NB4 (cell line): ENCODE measurements at regions not wholly inside any gene's neighbourhood (a gene's known extent, or its start where the extent isn't known, plus 50 kb on each side); places are given as distances from the start of the nearest gene placed in this dataset.
A peak's percentile ranks its signal among the peaks of the same experiment; 100 is the strongest.

Experiments
- DNase-seq: peaks from one replicate; pipeline ENCODE4 v3.0.0; 2010; ENCODE audit warnings: low read depth
- H3K4me3 ChIP-seq: one replicate; pipeline ENCODE4 v1.5.1; 2011; ENCODE audit warnings: mild to moderate bottlenecking, low read depth, low read length, moderate library complexity
- CTCF ChIP-seq: IDR thresholded peaks from one replicate; pipeline ENCODE4 v1.5.1; 2012; ENCODE audit warnings: low read depth, low read length
- MAX ChIP-seq: IDR thresholded peaks from 2 replicates; pipeline ENCODE4 v1.6.1; 2011; ENCODE audit warnings: low read depth, low read length
- MYC ChIP-seq: IDR thresholded peaks from 2 replicates; pipeline ENCODE4 v1.6.1; 2011; ENCODE audit warnings: low read depth, low read length
- POLR2A ChIP-seq: IDR thresholded peaks from 2 replicates; pipeline ENCODE4 v1.6.1; 2011; ENCODE audit warnings: mild to moderate bottlenecking; ENCODE audit not compliant: insufficient read length; ENCODE audit errors: extremely low read depth

- peak; percentile 25 for DNase-seq
- no peak overlapping the region for H3K4me3 ChIP-seq
Measured at GRCh38 chr21:26686278-26686677, 113.2 kb upstream of the CYYR1 start.

GRCh38 chr21:26684889-26685288 lies 111.8 kb upstream of the CYYR1 start:
- no peak overlapping the region for H3K4me3 ChIP-seq
- no peak for DNase-seq
- no peak for TF ChIP-seq POLR2A
- TF ChIP-seq CTCF, result no peak
- no peak for TF ChIP-seq MYC
- TF ChIP-seq MAX, result no peak

More at GRCh38 chr21:26686278-26686677, 113.2 kb upstream of the CYYR1 start:
- TF ChIP-seq MAX (peak; percentile 93), CTCF (no peak), POLR2A (no peak), MYC (no peak)

GRCh38 chr21:26683996-26684395 lies 110.9 kb upstream of the CYYR1 start:
- H3K4me3 ChIP-seq, result no peak overlapping the region
- TF ChIP-seq MAX, result no peak
- no peak for TF ChIP-seq CTCF
- no peak for TF ChIP-seq POLR2A
- no peak for TF ChIP-seq MYC
- no peak for DNase-seq

GRCh38 chr21:26679284-26679683 lies 106.2 kb upstream of the CYYR1 start:
- TF ChIP-seq POLR2A (no peak), CTCF (no peak), MAX (no peak), MYC (no peak)

GRCh38 chr21:26674323-26674722 lies 101.2 kb upstream of the CYYR1 start:
- TF ChIP-seq MYC, result no peak
- TF ChIP-seq POLR2A, result no peak
- TF ChIP-seq CTCF, result no peak
- TF ChIP-seq MAX, result no peak
- no peak for DNase-seq
- H3K4me3 ChIP-seq, result no peak overlapping the region

More at GRCh38 chr21:26679284-26679683, 106.2 kb upstream of the CYYR1 start:
- DNase-seq, result no peak
- H3K4me3 ChIP-seq, result no peak overlapping the region

GRCh38 chr21:26669215-26669764 lies 96.2 kb upstream of the CYYR1 start:
- no peak overlapping the region for H3K4me3 ChIP-seq
- no peak for TF ChIP-seq MYC
- no peak for TF ChIP-seq CTCF
- no peak for TF ChIP-seq POLR2A
- TF ChIP-seq MAX, result no peak
- DNase-seq, result no peak
